ENCODE measurements at regions not wholly inside any gene's neighbourhood (a gene's known extent, or its start where the extent isn't known, plus 50 kb on each side); places are given as distances from the start of the nearest gene placed in this dataset.

- TF ChIP-seq POLR2A (conservative IDR thresholded peaks at IDR 0.05) (no peak), CTCF (IDR thresholded peaks at IDR 0.05 in 2 of 3, conservative IDR thresholded peaks at IDR 0.05 in 1 of 3; ENCODE audit: insufficient read depth in 2 of 3, low read depth in 1 of 3, low read length in 3 of 3) (no peak), NELFE (IDR thresholded peaks at IDR 0.05; ENCODE audit: insufficient read depth, insufficient read length) (no peak), NR3C1 (CRISPR knock-in tag; IDR thresholded peaks at IDR 0.05) (no peak), EP400 (IDR thresholded peaks at IDR 0.05) (no peak), FIP1L1 (IDR thresholded peaks at IDR 0.05; ENCODE audit: low read depth, low read length, poor library complexity, severe bottlenecking) (no peak), TFAM (CRISPR knock-in tag; conservative IDR thresholded peaks at IDR 0.05) (no peak), SMC3 (conservative IDR thresholded peaks at IDR 0.05; ENCODE audit: insufficient read depth, low read depth, low read length) (no peak), NCOA2 (IDR thresholded peaks at IDR 0.05; ENCODE audit: partially characterized antibody in 2 of 2) (no peak), ZNF174 (CRISPR knock-in tag; IDR thresholded peaks at IDR 0.05) (no peak)
- TF ChIP-seq, protein P1, sequence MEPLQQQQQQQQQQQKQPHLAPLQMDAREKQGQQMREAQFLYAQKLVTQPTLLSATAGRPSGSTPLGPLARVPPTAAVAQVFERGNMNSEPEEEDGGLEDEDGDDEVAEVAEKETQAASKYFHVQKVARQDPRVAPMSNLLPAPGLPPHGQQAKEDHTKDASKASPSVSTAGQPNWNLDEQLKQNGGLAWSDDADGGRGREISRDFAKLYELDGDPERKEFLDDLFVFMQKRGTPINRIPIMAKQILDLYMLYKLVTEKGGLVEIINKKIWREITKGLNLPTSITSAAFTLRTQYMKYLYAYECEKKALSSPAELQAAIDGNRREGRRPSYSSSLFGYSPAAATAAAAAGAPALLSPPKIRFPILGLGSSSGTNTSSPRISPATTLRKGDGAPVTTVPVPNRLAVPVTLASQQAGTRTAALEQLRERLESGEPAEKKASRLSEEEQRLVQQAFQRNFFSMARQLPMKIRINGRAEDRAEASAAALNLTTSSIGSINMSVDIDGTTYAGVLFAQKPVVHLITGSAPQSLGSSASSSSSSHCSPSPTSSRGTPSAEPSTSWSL (CRISPR knock-in tag; IDR thresholded peaks at IDR 0.05; ENCODE audit: borderline replicate concordance): no peak
Observed at GRCh38 chr12:16913832-16914490, 308.0 kb upstream of the LMO3 start.

All from K562 (cell line).